Motor neuron (in vitro differentiated cells): ENCODE measurements at regions not wholly inside any gene's neighbourhood (a gene's known extent, or its start where the extent isn't known, plus 50 kb on each side); places are given as distances from the start of the nearest gene placed in this dataset.
A peak's percentile ranks its signal among the peaks of the same experiment; 100 is the strongest.
"Not testable (repeated sequence)": the region's sequence is repeated elsewhere in the genome, so short reads cannot be mapped to it uniquely, and the experiment has no call there.

ENCODE experiments used
- ATAC-seq, 8 experiments: fragments of 200-7000 bp; cut with Tn5 transposase; replicated peaks in 6 of 8; 2 replicates each; pipeline ENCODE4 v1.8.0; 2021; ENCODE audit warnings: mild to moderate bottlenecking in 8 of 8, moderate library complexity in 8 of 8
- H3K27ac ChIP-seq, 2 donors: fragments of 250-450 bp; sonication (Bioruptor Pico); 2 replicates each; pipeline ENCODE4 v1.9.0; 2021; ENCODE audit warnings: antibody characterized with exemption in 2 of 2, mild to moderate bottlenecking in 2 of 2, moderate library complexity in 1 of 2
- H3K4me1 ChIP-seq, 2 donors: fragments of 250-450 bp; sonication (Bioruptor Pico); replicated peaks in 1 of 2; 2 replicates each; pipeline ENCODE4 v1.6.1; 2021; ENCODE audit warnings: antibody characterized with exemption in 2 of 2, mild to moderate bottlenecking in 2 of 2, moderate library complexity in 1 of 2
- H3K4me3 ChIP-seq, 5 donors: fragments of 250-450 bp; sonication (Bioruptor Pico); 2 replicates each; pipeline ENCODE4 v1.9.0; 2021; ENCODE audit warnings: antibody characterized with exemption in 5 of 5, mild to moderate bottlenecking in 5 of 5, moderate library complexity in 4 of 5
- WGBS, 10 experiments: fragments of 450-650 bp; shearing (Covaris generic); methylation state at CpG; one replicate each; pipeline ENCODE4 v1.0.0; 2022; 5-methylcytosine and 5-hydroxymethylcytosine counted together
- in situ Hi-C, 9 experiments: fragments of 400-800 bp; cut with MboI; loops; one replicate each; pipeline ENCODE4 v1.15.0; 2021; ENCODE audit warnings: low sequenced_read_pairs in 9 of 9, low pct_unique_long_range_greater_than_20kb in 2 of 9; ENCODE audit not compliant: unreplicated experiment in 9 of 9

GRCh38 chr11:109648804-109649203 is 226.8 kb downstream of the C11orf87 start:
- H3K27ac ChIP-seq = no peak overlapping the region
- in situ Hi-C loops = no loop called here
- ATAC-seq = no peak
- peaks cover 4 to 14% of the 10 kb centered on the region in 2 donors for H3K4me1 ChIP-seq
- H3K4me3 ChIP-seq = no peak overlapping the region

DNA sequence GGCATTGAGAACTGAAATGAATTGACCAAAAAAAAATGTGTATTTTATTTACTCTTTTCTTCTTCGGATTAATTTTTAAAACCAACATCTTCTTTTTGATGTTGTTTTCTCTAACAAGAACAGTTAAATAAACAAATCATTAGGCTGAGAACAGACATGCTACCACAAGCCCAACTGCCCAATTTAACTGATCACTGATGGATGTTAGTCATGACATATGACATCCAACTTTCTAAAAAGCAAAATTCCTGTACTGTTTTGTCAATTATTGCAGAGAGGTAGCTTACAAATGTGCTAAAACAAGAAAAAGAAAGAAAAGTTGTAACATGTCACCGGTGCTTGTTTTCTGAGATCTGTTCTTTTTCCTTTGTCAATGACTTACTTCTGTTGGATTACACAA is 232.1 kb downstream of the C11orf87 start:
- ATAC-seq = no peak
- H3K27ac ChIP-seq = no peak overlapping the region
- no peak overlapping the region for H3K4me3 ChIP-seq
- in situ Hi-C loops = no loop called here
- H3K4me1 ChIP-seq = no peaks in the 10 kb centered on the region
- WGBS, 10 experiments = 0 to 100% (median 60%) methylated on average over 1 to 2 of the region's 2 CpGs

DNA sequence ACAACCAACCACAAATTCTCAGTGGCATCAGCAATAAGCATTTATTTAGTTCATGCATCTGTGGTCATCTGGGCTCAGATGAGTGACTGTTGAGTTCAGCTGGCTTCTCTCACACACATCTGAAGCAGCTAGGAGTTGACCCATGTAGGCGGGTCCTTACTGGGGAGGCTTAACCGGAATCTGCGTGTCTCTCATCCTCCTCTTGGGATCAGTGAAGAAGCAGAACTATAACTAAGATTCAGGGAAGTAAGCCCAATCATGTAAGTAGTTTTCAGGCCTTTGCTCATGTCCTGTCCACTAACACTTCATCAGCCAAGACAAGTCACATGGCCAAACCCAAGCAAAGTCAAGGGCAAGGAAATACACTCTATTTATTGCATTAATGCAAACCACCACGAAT is 236.2 kb downstream of the C11orf87 start:
- 0 to 100% (median 40%) methylated on average over 1 to 4 of the region's 4 CpGs; no CpG with 5 or more reads in 2 of the 10 experiments for whole genome bisulfite sequencing, 10 experiments
- ATAC-seq = peak in 1 of 8 experiments; percentile 38
- Histone ChIP-seq H3K27ac (no peak overlapping the region), H3K4me1 (no peaks in the 10 kb centered on the region), H3K4me3 (no peak overlapping the region)
- in situ Hi-C loops = no loop called here

GRCh38 chr11:109667719-109668118 is 245.7 kb downstream of the C11orf87 start:
- in situ Hi-C loops = no loop called here
- WGBS, 10 experiments = 46 to 100% (median 92%) methylated on average over 1 to 2 of the region's 2 CpGs; no CpG with 5 or more reads in 1 of the 10 experiments
- no peak for ATAC-seq
- no peak overlapping the region for H3K4me3 ChIP-seq
- no peaks in the 10 kb centered on the region for H3K4me1 ChIP-seq
- H3K27ac ChIP-seq = no peak overlapping the region

DNA sequence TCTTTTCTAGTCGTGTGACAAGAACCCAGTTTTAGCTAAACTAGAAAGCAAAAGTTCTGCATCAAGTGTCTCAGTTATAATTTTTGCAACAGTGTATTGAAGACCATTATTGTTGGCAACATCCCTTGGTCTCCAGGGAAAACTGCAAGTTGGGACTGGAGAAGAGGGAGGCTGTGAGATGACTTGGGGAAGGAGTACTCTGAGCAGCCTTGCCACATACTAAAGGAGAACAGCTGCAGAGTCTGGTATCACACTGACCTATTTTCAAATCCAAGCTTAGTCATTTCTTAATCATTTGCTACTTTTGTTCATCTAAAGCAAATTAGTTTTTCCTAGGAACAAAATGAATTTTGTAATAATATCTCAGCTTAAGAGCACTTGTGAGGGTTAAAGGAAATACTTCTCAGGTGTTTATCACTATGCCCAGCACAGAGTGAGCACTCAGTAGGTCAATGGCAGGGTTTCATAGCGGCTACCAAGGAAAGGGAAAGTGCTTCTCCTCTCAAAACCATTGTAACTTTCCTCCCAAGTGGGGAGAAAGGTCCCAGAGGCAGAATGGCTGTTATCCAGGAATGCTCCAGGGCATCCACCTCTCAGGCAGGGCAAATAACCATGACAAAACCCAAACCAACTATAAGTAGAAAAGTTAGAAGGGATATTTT is 247.1 kb downstream of the C11orf87 start:
- H3K4me1 ChIP-seq = no peaks in the 10 kb centered on the region
- in situ Hi-C loops = no loop called here
- no peak overlapping the region for H3K27ac ChIP-seq
- H3K4me3 ChIP-seq = no peak overlapping the region
- ATAC-seq = no peak
- 0 to 83% (median 43%) methylated on average over 1 to 2 of the region's 2 CpGs; no CpG with 5 or more reads in 1 of the 10 experiments for WGBS, 10 experiments

GRCh38 chr11:109677231-109677630 is 255.2 kb downstream of the C11orf87 start:
- no peak overlapping the region for H3K4me3 ChIP-seq
- no peak for ATAC-seq
- no peaks in the 10 kb centered on the region for H3K4me1 ChIP-seq
- in situ Hi-C loops = no loop called here
- no peak overlapping the region for H3K27ac ChIP-seq

DNA sequence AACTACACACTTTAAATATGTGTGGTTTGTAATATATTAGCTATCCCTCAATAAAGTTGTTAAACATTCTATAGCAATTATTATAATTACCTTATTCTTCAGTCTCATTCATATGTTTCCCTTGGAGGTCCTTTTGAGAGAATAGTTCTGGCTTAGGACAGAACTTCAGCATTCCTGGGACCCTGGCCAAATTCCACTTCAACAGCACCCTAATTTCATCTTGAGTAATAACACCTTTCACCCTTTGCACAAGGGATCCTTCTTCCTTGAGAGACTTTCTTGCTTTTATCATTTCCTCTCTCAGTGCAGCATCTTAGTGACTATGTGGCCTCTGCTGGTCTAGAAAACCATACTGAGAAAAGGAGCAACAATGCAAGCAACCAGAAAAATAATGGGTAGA is 255.9 kb downstream of the C11orf87 start:
- in situ Hi-C loops = no loop called here
- no peak overlapping the region for H3K4me3 ChIP-seq
- no peaks in the 10 kb centered on the region for H3K4me1 ChIP-seq
- no peak overlapping the region for H3K27ac ChIP-seq
- no peak for ATAC-seq

GRCh38 chr11:109680127-109680526 is 258.1 kb downstream of the C11orf87 start:
- in situ Hi-C loops = no loop called here
- Histone ChIP-seq H3K4me3 (no peak overlapping the region), H3K27ac (no peak overlapping the region), H3K4me1 (no peaks in the 10 kb centered on the region)
- peak in 1 of 8 experiments; percentile 23 for ATAC-seq

DNA sequence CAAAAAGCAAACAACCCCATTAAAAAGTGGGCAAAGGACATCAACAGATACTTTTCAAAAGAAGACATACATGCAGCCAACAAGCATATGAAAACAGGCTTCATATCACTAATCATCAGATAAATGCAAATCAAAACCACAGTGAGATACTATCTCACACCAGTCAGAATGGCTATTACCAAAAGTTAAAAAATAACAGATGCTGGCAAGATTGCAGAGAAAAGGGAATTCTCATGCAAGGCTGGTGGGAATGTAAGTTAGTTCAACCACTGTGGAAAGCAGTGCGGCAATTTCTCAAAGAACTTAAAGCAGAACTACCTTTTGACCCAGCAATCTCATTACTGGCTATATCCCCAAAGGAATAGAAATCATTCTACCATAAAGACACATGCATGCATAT is 260.8 kb downstream of the C11orf87 start:
- H3K4me1 ChIP-seq, in situ Hi-C loops, H3K4me3 ChIP-seq, ATAC-seq, H3K27ac ChIP-seq: not testable (repeated sequence)
- WGBS, 10 experiments = 58 to 100% (median 84%) methylated on average over 1 of the region's 1 CpG; no CpG with 5 or more reads in 2 of the 10 experiments

DNA sequence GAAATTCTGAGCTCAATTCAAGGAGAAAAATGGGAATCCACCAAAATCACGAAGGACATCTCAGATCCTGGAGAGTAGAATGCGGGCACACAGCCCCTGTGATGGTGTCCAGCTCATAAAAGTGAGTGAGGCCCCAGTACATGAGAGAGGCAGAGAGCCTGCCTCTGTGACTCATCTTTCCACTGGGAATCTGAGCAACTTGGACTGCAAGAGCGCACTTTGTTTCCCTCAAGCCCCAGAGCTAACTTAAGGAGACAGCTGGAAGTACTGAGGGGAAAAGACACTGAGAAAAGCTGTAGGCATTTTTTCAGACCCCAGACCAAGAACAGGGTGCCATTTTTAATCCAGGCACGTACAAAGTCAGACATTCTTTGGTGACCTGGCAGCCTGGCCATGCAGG is 273.7 kb downstream of the C11orf87 start:
- WGBS, 10 experiments = 0 to 100% (median 62%) methylated on average over 1 to 3 of the region's 4 CpGs; no CpG with 5 or more reads in 2 of the 10 experiments
- no peak overlapping the region for H3K4me3 ChIP-seq
- in situ Hi-C loops = no loop called here
- H3K4me1 ChIP-seq = no peaks in the 10 kb centered on the region
- no peak for ATAC-seq
- H3K27ac ChIP-seq = no peak overlapping the region

DNA sequence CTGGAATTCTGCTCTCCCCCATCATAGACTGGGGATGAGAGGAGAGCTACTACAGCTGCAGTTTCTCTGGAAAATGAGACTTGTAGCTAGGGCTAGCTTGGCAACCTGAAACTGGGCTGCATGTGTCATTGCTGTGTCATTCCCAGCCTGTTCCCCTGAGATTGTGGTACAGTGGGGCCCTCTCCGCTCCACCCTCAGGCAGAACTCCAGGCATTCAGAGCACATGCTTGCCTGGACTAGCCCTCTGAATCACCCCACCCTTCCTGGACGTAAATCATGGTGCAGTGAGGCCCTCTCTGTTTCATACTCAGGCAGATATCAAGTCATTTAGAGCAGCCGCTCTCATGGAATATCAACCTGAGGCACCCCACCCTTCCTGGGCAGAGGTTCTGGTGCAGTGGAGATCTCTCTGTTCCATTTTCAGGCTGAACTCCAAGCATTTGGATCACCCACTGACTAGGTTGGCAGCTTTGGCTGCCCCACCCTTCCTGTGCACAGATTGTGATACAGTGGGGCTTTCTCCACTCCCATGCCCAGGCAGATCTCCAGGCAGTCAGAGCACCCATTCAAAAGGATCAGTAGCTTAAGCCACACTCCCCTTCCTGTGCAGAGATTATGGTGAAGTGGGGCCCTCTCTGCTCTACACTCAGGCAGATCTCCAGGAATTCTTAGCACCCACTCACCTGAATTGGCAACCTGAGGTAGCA is 274.4 kb downstream of the C11orf87 start:
- Histone ChIP-seq H3K4me3 (no peak overlapping the region), H3K27ac (no peak overlapping the region), H3K4me1 (no peaks in the 10 kb centered on the region)
- in situ Hi-C loops = no loop called here
- ATAC-seq = peak in 3 of 8 experiments; percentile 11 to 79 (median 79)
- 80 to 100% (median 88%) methylated on average over 1 to 3 of the region's 3 CpGs; no CpG with 5 or more reads in 7 of the 10 experiments for WGBS, 10 experiments

GRCh38 chr11:109697140-109697843 is 275.3 kb downstream of the C11orf87 start:
- peak in 4 of 8 experiments; percentile 14 to 96 (median 82) for ATAC-seq
- WGBS, 10 experiments = 31 to 100% (median 63%) methylated on average over 2 to 4 of the region's 4 CpGs; no CpG with 5 or more reads in 1 of the 10 experiments
- H3K27ac ChIP-seq = no peak overlapping the region
- H3K4me1 ChIP-seq = no peaks in the 10 kb centered on the region
- H3K4me3 ChIP-seq = no peak overlapping the region
- in situ Hi-C loops = no loop called here

DNA sequence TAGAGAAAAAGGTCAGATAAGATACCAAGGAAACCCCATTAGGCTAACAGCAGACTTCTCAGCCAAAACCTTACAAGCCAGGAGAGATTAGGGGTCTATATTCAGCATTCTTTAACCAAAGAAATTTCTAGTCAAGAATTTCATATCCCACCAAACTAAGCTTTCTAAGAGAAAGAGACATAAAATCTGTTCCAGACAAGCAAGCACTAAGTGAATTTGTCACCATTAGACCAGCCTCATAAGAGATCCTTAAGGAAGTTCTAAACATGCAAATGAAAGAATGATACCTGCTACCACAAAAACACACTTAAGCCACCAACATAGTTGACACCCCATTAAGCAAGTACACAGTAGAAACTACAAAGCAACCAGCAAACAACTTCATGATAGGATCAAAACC is 276.2 kb downstream of the C11orf87 start:
- Histone ChIP-seq H3K27ac (no peak overlapping the region), H3K4me1 (no peaks in the 10 kb centered on the region), H3K4me3 (no peak overlapping the region)
- in situ Hi-C loops = no loop called here
- ATAC-seq = no peak
